ENCODE measurements at regions not wholly inside any gene's neighbourhood (a gene's known extent, or its start where the extent isn't known, plus 50 kb on each side); places are given as distances from the start of the nearest gene placed in this dataset.

DNA sequence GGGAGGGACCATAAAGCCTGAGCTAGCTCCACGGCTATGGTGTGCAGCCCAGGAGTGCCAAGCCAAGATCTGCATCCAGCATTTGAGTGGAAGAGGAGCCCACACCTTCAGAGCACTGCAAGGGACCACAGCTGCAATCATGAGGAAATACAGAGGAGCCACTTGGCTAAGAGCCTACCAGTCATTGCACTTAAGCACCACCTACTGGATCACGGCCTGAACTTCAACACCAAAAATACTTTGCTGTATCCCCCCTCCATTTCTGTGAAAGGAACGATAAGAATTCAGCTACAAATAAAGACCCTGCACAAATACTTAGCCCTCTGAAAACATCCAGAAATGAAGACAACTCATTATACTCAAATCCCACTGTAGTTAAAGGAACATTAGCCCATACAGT, 545.3 kb downstream of the TSN start:
- TF ChIP-seq ARNT (IDR thresholded peaks at IDR 0.05) (no peak), L3MBTL2 (conservative IDR thresholded peaks at IDR 0.05) (no peak), BHLHE40 (IDR thresholded peaks at IDR 0.05; ENCODE audit: borderline replicate concordance) (no peak), SP1 (IDR thresholded peaks at IDR 0.05) (no peak), SUZ12 (IDR thresholded peaks at IDR 0.05) (no peak), HDGF (IDR thresholded peaks at IDR 0.05; ENCODE audit: borderline replicate concordance) (no peak), FOXK2 (IDR thresholded peaks at IDR 0.05) (no peak), LEF1 (IDR thresholded peaks at IDR 0.05; ENCODE audit: borderline replicate concordance) (no peak), FOXA1 (IDR thresholded peaks at IDR 0.05) (no peak), TARDBP (IDR thresholded peaks at IDR 0.05) (no peak), NFRKB (IDR thresholded peaks at IDR 0.05) (no peak), FOXM1 (IDR thresholded peaks at IDR 0.05; ENCODE audit: borderline replicate concordance) (no peak), CTBP1 (IDR thresholded peaks at IDR 0.05; ENCODE audit: borderline replicate concordance) (no peak), ELF4 (IDR thresholded peaks at IDR 0.05) (no peak), ZNF384 (IDR thresholded peaks at IDR 0.05) (no peak)
- TF ChIP-seq, protein P1, sequence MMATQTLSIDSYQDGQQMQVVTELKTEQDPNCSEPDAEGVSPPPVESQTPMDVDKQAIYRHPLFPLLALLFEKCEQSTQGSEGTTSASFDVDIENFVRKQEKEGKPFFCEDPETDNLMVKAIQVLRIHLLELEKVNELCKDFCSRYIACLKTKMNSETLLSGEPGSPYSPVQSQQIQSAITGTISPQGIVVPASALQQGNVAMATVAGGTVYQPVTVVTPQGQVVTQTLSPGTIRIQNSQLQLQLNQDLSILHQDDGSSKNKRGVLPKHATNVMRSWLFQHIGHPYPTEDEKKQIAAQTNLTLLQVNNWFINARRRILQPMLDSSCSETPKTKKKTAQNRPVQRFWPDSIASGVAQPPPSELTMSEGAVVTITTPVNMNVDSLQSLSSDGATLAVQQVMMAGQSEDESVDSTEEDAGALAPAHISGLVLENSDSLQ (IDR thresholded peaks at IDR 0.05): no peak
- ChIA-PET CTCF (no interaction called here), POLR2A (no interaction called here)
- no peak for DNase-seq (ENCODE audit: extremely low spot score)

- TF ChIP-seq L3MBTL2 (conservative IDR thresholded peaks at IDR 0.05): no peak
- CTCF ChIA-PET: no interaction called here
- POLR2A ChIA-PET: no interaction called here
- no peak for DNase-seq (ENCODE audit: extremely low spot score)
Observed at GRCh38 chr2:122307763-122308162, 552.3 kb downstream of the TSN start.

DNA sequence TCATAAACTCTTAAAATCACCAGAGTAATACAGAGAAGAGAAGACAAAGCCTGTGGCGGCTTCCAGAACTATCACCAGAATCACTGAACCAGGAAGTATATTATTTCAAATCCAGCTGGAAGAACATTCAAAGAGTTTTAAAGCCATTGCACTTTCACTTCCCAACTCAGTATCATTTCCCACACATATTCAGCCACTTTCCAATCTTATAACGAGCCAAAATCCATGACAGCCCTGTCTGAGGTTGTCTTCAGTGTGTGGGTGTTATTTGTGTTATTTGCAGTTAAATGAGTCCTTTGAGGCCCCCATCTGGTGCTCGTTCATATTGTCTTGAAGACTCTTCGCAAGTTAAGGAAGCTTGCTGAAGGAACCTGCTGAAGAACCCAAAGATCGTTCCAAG, 559.9 kb downstream of the TSN start:
- POLR2A ChIA-PET: no interaction called here
- CTCF ChIA-PET: no interaction called here
- no peak for DNase-seq (ENCODE audit: extremely low spot score)
- TF ChIP-seq, protein P1 (IDR thresholded peaks at IDR 0.05): no peak

DNA sequence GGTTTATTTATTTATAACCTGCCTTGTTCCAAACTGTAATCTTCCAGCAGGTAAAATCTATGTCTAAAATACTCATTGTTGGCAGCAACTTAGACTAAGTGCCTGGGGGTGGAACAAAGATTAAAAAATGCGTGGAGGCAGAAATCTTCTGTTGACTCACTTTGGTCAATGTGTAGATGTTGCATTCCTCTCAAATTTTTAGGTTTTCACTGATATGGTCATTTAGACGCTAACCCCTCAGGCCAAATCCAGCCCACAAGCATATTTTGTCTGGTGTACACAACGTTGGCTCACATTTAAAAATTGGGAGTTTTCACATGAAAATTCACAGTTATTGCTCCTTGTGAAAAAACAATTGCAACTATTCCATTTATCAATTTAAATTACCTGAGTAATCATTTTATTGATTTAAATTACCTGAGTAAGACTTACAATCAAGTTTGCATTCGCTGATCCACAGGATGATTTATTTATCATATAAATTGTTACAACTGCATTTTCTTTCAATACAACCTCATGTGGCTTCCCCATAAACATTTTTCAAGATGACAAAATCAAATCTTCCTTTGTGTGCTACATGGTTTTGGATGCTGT, 564.2 kb downstream of the TSN start:
- CTCF ChIA-PET: no interaction called here
- POLR2A ChIA-PET: no interaction called here
- TF ChIP-seq, protein P1 (IDR thresholded peaks at IDR 0.05): no peak
- TF ChIP-seq FOXM1 (IDR thresholded peaks at IDR 0.05; ENCODE audit: borderline replicate concordance) (no peak), BHLHE40 (IDR thresholded peaks at IDR 0.05; ENCODE audit: borderline replicate concordance) (no peak), L3MBTL2 (conservative IDR thresholded peaks at IDR 0.05) (no peak), CTBP1 (IDR thresholded peaks at IDR 0.05; ENCODE audit: borderline replicate concordance) (no peak), FOXK2 (IDR thresholded peaks at IDR 0.05) (no peak), SUZ12 (IDR thresholded peaks at IDR 0.05) (no peak), FOXA1 (IDR thresholded peaks at IDR 0.05) (no peak), ARNT (IDR thresholded peaks at IDR 0.05) (no peak), NFRKB (IDR thresholded peaks at IDR 0.05) (no peak), LEF1 (IDR thresholded peaks at IDR 0.05; ENCODE audit: borderline replicate concordance) (no peak), HDGF (IDR thresholded peaks at IDR 0.05; ENCODE audit: borderline replicate concordance) (no peak), ELF4 (IDR thresholded peaks at IDR 0.05) (no peak), TARDBP (IDR thresholded peaks at IDR 0.05) (no peak), SP1 (IDR thresholded peaks at IDR 0.05) (no peak), ZNF384 (IDR thresholded peaks at IDR 0.05) (no peak)
- DNase-seq (ENCODE audit: extremely low spot score): no peak

GRCh38 chr2:122322815-122323214, 567.4 kb downstream of the TSN start:
- CTCF ChIA-PET: no interaction called here
- no peak for TF ChIP-seq FOXM1 (IDR thresholded peaks at IDR 0.05; ENCODE audit: borderline replicate concordance)
- no peak for TF ChIP-seq ARNT (IDR thresholded peaks at IDR 0.05)
- TF ChIP-seq TARDBP (IDR thresholded peaks at IDR 0.05): no peak
- no peak for TF ChIP-seq FOXK2 (IDR thresholded peaks at IDR 0.05)
- TF ChIP-seq SUZ12 (IDR thresholded peaks at IDR 0.05): no peak
- POLR2A ChIA-PET: no interaction called here
- DNase-seq (ENCODE audit: extremely low spot score): no peak

- ChIA-PET CTCF (no interaction called here), POLR2A (no interaction called here)
- TF ChIP-seq LEF1 (IDR thresholded peaks at IDR 0.05; ENCODE audit: borderline replicate concordance) (no peak), BHLHE40 (IDR thresholded peaks at IDR 0.05; ENCODE audit: borderline replicate concordance) (no peak), ZNF384 (IDR thresholded peaks at IDR 0.05) (no peak), FOXK2 (IDR thresholded peaks at IDR 0.05) (no peak), SUZ12 (IDR thresholded peaks at IDR 0.05) (no peak), HDGF (IDR thresholded peaks at IDR 0.05; ENCODE audit: borderline replicate concordance) (no peak)
- TF ChIP-seq, protein P1 (IDR thresholded peaks at IDR 0.05): no peak
- no peak for DNase-seq (ENCODE audit: extremely low spot score)
Observed at GRCh38 chr2:122323927-122324326, 568.5 kb downstream of the TSN start.

DNA sequence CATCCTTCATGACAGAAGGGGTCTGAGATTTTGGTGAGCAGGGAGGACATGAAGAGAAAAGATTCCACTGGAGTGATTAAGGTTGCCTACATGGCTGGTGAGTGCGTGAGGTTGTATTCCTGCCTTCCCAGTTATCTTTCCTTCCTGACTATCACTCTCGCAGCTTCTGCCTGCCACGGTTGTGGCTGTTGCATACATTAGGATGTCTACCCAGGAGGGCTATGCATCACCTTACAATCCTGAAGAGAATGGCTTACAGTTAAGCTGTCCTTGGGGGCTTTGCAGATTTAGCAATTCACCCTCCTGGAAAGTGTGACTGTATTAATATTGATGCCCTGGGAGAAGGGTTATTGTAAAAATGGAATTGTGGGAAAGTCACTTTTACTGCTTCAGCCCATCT, 571.0 kb downstream of the TSN start:
- ChIA-PET CTCF (no interaction called here), POLR2A (no interaction called here)
- DNase-seq (ENCODE audit: extremely low spot score): no peak
- no peak for TF ChIP-seq FOXA1 (IDR thresholded peaks at IDR 0.05)
- no peak for TF ChIP-seq ARNT (IDR thresholded peaks at IDR 0.05)
- TF ChIP-seq FOXK2 (IDR thresholded peaks at IDR 0.05): no peak
- no peak for TF ChIP-seq BHLHE40 (IDR thresholded peaks at IDR 0.05; ENCODE audit: borderline replicate concordance)
- no peak for TF ChIP-seq LEF1 (IDR thresholded peaks at IDR 0.05; ENCODE audit: borderline replicate concordance)
- no peak for TF ChIP-seq ZNF384 (IDR thresholded peaks at IDR 0.05)
- no peak for TF ChIP-seq ELF4 (IDR thresholded peaks at IDR 0.05)
- TF ChIP-seq NFRKB (IDR thresholded peaks at IDR 0.05): no peak
- no peak for TF ChIP-seq TARDBP (IDR thresholded peaks at IDR 0.05)
- no peak for TF ChIP-seq CTBP1 (IDR thresholded peaks at IDR 0.05; ENCODE audit: borderline replicate concordance)

All from HEK293T (cell line).